Fibroblast of lung (primary cell): ENCODE measurements at regions not wholly inside any gene's neighbourhood (a gene's known extent, or its start where the extent isn't known, plus 50 kb on each side); places are given as distances from the start of the nearest gene placed in this dataset.
A peak's percentile ranks its signal among the peaks of the same experiment; 100 is the strongest.

Source experiments
- DNase-seq, 2 donors: peaks; one replicate each; pipeline versions ENCODE4 v3.0.0 to v3.0.0-alpha.2; 2010; ENCODE audit warnings: low read depth in 2 of 2
- H2AFZ ChIP-seq: 2 replicates; pipeline ENCODE4 v1.5.1; 2012; ENCODE audit warnings: low read length, control low read depth, inconsistent platforms
- H3K27ac ChIP-seq: 2 replicates; pipeline ENCODE4 v1.5.1; 2011; ENCODE audit warnings: low read length, control low read depth; ENCODE audit not compliant: insufficient read depth
- H3K27me3 ChIP-seq: 2 replicates; pipeline ENCODE4 v1.5.1; 2011; ENCODE audit warnings: mild to moderate bottlenecking, low read length; ENCODE audit not compliant: control insufficient read depth, insufficient read depth
- H3K36me3 ChIP-seq: 2 replicates; pipeline ENCODE4 v1.5.1; 2011; ENCODE audit warnings: low read length; ENCODE audit not compliant: control insufficient read depth, insufficient read depth
- H3K4me1 ChIP-seq: 2 replicates; pipeline ENCODE4 v1.5.1; 2011; ENCODE audit warnings: low read length; ENCODE audit not compliant: control insufficient read depth, insufficient read depth; ENCODE audit errors: extremely low read depth
- H3K4me2 ChIP-seq: 2 replicates; pipeline ENCODE4 v1.5.1; 2011; ENCODE audit warnings: low read length, control low read depth; ENCODE audit not compliant: insufficient read depth; ENCODE audit errors: extremely low read depth
- H3K4me3 ChIP-seq, 4 experiments: fragments of 200-600 bp in 1 of 4; sonication (generic) in 1 of 4; replicated peaks in 1 of 4; 2 replicates each; pipeline ENCODE4 v1.5.1; 2011 to 2016; ENCODE audit warnings: low read length in 4 of 4, low read depth in 3 of 4, mild to moderate bottlenecking in 3 of 4, control low read depth in 2 of 4, inconsistent platforms in 1 of 4, mixed read lengths in 1 of 4; ENCODE audit not compliant: insufficient read depth in 1 of 4; ENCODE audit errors: control extremely low read depth in 1 of 4
- H3K79me2 ChIP-seq: 2 replicates; pipeline ENCODE4 v1.5.1; 2012; ENCODE audit warnings: mild to moderate bottlenecking, low read length, inconsistent platforms; ENCODE audit not compliant: control insufficient read depth, insufficient read depth
- H3K9ac ChIP-seq: 2 replicates; pipeline ENCODE4 v1.5.1; 2011; ENCODE audit warnings: mild to moderate bottlenecking, low read length, control low read depth; ENCODE audit not compliant: insufficient read depth
- H3K9me3 ChIP-seq: 2 replicates; pipeline ENCODE4 v1.5.1; 2012; ENCODE audit warnings: low read depth, low read length; ENCODE audit not compliant: control insufficient read depth, insufficient read depth
- H4K20me1 ChIP-seq: 2 replicates; pipeline ENCODE4 v1.5.1; 2011; ENCODE audit warnings: low read length; ENCODE audit not compliant: control insufficient read depth, insufficient read depth; ENCODE audit errors: extremely low read depth
- CTCF ChIP-seq, 2 donors: IDR thresholded peaks in 1 of 2; conservative IDR thresholded peaks in 1 of 2; 1 replicate in 1 of 2; 2 replicates in 1 of 2; pipeline ENCODE4 v1.5.1; 2011 to 2012; ENCODE audit warnings: low read length in 2 of 2, control low read depth in 1 of 2, inconsistent platforms in 1 of 2, low read depth in 1 of 2, mild to moderate bottlenecking in 1 of 2
- EZH2 ChIP-seq: IDR thresholded peaks from 2 replicates; pipeline ENCODE4 v1.5.1; 2012; ENCODE audit warnings: low read length, control low read depth, mild to moderate bottlenecking; ENCODE audit errors: missing control alignments

- H3K9ac ChIP-seq = no peak overlapping the region
- no peaks in the 10 kb centered on the region for H3K9me3 ChIP-seq
- no peak for TF ChIP-seq CTCF (conservative IDR thresholded peaks at IDR 0.05 in 1 of 2, IDR thresholded peaks at IDR 0.05 in 1 of 2; ENCODE audit: low read depth in 1 of 2, low read length in 2 of 2)
- TF ChIP-seq EZH2 = no peak
- peaks cover 18% of the 10 kb centered on the region for H3K27me3 ChIP-seq
- no peaks in the 10 kb centered on the region for H3K79me2 ChIP-seq
- H3K36me3 ChIP-seq = no peaks in the 10 kb centered on the region
- H3K27ac ChIP-seq = no peak overlapping the region
- H3K4me1 ChIP-seq = peaks cover 3% of the 10 kb centered on the region
- H3K4me2 ChIP-seq = no peak overlapping the region
- no peaks in the 10 kb centered on the region for H4K20me1 ChIP-seq
- DNase-seq = peak; percentile 82 to 97
- H2AFZ ChIP-seq = no peak overlapping the region
- H3K4me3 ChIP-seq = no peak overlapping the region
These were observed 272.4 kb downstream of the IRF8 start for GRCh38 chr16:86171329-86171728.

GRCh38 chr16:86175816-86176215, 276.9 kb downstream of the IRF8 start:
- Histone ChIP-seq H3K9ac (no peak overlapping the region), H2AFZ (no peak overlapping the region), H4K20me1 (no peaks in the 10 kb centered on the region), H3K36me3 (no peaks in the 10 kb centered on the region), H3K79me2 (no peaks in the 10 kb centered on the region), H3K4me1 (peaks cover 3% of the 10 kb centered on the region), H3K27me3 (peaks cover 20% of the 10 kb centered on the region), H3K27ac (no peak overlapping the region), H3K9me3 (no peaks in the 10 kb centered on the region), H3K4me3 (no peak overlapping the region), H3K4me2 (no peak overlapping the region)
- no peak for DNase-seq
- TF ChIP-seq CTCF (conservative IDR thresholded peaks at IDR 0.05 in 1 of 2, IDR thresholded peaks at IDR 0.05 in 1 of 2; ENCODE audit: low read depth in 1 of 2, low read length in 2 of 2) (no peak), EZH2 (no peak)

- H3K27me3 ChIP-seq = peaks cover 20% of the 10 kb centered on the region
These were observed 277.5 kb downstream of the IRF8 start for GRCh38 chr16:86176462-86176861.

More at GRCh38 chr16:86176462-86176861, 277.5 kb downstream of the IRF8 start:
- H3K9ac ChIP-seq = no peak overlapping the region
- DNase-seq = no peak
- no peak overlapping the region for H3K27ac ChIP-seq
- no peak overlapping the region for H2AFZ ChIP-seq
- H3K36me3 ChIP-seq = no peaks in the 10 kb centered on the region
- no peak overlapping the region for H3K4me3 ChIP-seq
- H3K4me2 ChIP-seq = no peak overlapping the region
- no peaks in the 10 kb centered on the region for H3K9me3 ChIP-seq
- H3K4me1 ChIP-seq = no peaks in the 10 kb centered on the region
- TF ChIP-seq CTCF (conservative IDR thresholded peaks at IDR 0.05 in 1 of 2, IDR thresholded peaks at IDR 0.05 in 1 of 2; ENCODE audit: low read depth in 1 of 2, low read length in 2 of 2) (no peak), EZH2 (no peak)
- no peaks in the 10 kb centered on the region for H4K20me1 ChIP-seq
- no peaks in the 10 kb centered on the region for H3K79me2 ChIP-seq
